ENCODE measurements at regions not wholly inside any gene's neighbourhood (a gene's known extent, or its start where the extent isn't known, plus 50 kb on each side); places are given as distances from the start of the nearest gene placed in this dataset.
"Not testable (repeated sequence)": the region's sequence is repeated elsewhere in the genome, so short reads cannot be mapped to it uniquely, and the experiment has no call there.

DNA sequence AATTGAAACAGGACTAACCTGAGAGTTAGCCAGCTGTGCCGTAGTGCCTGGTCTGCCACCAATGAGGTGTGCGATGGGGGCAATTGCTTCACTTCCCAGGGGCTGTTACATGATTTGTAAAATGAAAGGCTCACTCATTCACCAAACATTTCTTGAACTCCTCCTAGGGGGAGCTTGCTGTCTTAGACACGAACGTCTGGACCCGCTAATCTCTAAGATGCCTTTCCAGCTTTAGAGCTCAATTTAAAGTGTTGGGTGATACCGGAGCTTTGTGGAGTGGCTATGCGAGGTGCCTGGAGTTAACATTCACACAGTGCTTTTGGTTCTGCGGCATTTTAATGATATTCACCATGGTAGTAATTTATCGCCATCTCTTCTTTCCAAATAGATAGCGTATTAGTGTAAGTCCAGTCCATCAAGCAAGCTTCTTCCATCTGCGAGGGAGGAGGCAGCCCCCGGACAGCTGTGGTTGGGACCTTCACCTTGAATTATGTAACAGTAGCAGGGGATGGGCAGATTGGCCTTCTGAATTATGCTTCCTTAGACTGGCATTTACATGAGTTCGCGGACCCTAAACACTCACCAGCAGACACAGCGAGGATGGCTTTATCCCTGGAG is 179.9 kb downstream of the ADSS2 start:
- no peak for DNase-seq

GRCh38 chr1:244272471-244273261 is 179.0 kb downstream of the ADSS2 start:
- peak; percentile 72 to 75 for DNase-seq

- DNase-seq = no peak
Measured at GRCh38 chr1:244273262-244273844, 178.4 kb downstream of the ADSS2 start.

DNA sequence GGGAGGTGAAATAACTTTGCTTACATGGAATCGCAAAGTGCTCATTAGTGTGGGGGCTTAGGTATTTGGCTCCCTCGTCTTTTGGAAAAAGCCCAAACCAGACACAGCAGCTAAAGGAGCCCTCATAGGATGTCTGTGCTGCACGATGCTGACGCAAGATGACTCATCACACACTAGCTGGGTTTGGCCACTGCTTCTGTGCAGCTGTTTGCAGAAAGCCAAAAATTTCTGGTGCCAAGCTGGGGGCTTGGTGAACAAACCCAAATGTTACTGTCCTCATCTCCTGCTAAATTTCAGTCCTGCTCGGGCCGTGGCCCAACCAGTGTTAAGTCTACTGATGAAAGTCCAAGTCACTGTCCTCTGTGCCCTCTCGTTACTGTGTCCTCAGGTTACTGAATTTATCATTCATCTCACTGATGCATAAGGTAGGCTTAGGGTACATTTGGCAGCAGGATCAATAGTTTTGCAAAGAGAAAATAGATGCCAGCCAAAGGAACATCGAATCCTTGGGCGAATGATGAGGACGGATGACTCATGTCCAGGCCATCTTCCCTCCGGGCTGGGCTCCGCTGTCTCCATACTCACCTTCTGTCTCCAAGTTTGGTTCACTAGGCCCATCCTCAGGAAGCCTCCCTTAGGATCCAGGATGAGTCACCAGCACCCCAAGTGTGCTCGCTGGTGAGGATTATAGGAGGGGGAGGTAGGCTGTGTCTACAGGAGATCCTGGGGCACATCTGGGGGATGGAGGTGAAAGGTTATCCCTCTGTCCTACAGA is 177.7 kb downstream of the ADSS2 start:
- peak in 1 of 2 experiments; percentile 12 for DNase-seq

DNA sequence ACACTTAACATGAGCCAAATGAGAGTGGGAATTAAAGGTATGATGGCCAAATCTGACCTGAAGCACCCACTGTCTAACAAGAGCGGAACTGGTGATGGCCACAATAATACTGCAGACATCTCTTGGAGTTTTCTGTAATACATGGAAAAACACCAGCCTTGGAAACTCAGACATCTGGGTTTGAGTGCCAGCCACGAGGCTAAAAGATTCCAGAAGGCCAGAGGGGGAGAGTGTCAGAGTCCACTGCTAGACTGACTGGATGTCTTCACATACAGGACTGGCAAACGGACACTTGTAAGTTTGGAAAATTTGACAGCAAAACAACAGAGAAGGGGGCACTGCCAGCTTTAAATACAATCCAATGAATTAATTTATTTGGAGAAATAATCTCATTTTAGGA is 175.1 kb downstream of the ADSS2 start:
- DNase-seq = no peak

DNA sequence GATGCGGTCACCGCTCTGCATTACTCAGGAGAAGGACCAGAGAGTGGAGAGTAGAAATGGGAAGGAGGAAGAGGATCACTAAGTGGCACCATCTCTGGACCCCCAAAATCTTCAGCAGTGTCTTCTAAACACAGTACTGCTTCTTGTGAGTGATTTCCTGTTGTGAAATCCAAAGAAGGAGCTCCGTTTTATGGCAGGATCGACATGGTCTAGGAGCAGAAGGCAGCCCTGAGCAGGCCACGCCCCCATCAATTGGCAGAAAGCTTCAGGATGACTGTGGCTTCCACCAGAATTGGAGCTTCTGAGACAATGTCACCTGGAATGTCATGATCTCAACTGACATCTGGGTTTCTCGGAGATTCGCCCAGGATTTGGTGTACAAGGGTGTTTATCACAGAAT is 171.5 kb downstream of the ADSS2 start:
- DNase-seq = no peak

DNA sequence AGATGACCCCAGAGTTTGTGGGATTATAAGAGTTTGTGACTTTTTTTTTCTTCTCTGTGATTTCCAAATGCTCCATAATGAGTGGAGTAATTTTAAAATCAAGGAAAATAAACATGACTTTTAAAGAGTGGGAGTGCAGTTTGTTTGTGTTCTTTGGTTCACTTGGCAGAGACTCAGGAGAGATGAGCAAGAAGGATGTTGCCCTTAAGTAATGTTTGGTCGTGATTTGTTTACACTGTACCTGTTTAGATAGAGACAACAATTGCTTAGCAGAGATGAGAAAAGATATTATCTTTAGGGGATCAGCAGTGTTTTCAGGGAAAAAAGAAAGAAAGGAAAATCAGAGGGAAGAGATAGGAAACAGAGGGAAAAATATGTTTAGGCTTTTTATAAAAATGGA is 170.8 kb downstream of the ADSS2 start:
- DNase-seq = no peak

DNA sequence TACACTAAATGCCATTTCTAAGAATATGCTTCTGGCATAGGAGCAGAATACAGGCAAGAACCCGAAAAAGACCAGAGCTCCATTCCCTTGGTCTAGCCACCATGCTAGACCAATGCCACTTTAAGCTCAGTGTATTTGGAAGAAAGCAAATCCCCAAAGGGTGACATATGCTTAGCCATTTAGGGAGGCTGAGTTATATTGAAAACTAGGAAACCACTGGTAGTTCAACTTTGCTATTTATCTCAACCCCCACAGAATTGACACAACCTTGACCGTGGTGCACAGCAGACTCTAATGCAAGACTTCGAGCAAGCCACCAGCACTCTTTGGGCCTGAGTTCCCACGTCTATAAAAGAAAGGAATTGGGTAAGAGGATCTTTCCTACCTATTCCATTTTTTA is 167.9 kb downstream of the ADSS2 start:
- no peak for DNase-seq

DNA sequence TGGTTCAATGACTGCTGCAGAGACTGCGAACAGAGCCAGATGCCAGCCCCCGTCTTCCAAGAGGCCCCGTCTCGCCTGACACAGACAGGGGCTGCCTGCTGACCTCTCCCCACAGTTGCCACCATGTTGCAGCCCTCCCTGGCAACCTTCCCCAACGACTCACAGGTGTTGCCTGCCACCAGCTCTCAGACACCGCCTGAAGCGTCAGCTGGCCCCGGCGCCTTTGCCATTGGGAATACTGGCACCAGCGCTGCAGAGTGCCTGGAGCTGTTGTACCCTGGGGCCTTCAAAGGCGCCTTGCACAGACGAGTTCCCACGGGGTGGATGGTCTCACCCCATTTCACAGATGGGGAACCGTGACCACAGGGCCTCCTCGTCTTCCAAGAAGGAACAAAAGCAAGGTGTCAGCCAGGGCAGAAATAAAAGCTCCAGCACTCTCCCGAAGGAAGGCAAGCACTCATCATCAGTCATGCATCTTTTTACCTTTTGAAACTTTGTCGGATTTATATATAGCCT is 167.0 kb downstream of the ADSS2 start:
- DNase-seq = no peak

GRCh38 chr1:244286341-244286740 is 165.4 kb downstream of the ADSS2 start:
- DNase-seq = no peak

GRCh38 chr1:244287726-244288125 is 164.0 kb downstream of the ADSS2 start:
- DNase-seq = no peak

DNA sequence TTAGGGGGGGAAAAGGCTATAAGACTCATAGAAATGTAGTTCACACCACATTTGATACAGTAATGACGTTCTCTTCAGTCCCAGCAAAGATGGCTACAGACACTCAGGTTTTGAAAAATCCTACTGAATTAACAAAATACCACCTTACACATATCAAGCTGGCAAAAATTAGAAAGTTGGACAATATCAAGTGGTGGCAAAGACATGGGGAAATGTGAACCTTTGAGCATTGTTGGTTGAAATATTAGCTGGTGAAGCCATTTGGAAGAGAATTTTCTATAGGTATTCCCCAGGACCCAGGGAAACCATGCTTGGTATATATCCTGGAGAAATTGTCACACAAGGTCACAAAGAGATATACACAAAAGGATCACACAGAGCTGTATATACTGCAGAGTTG is 163.0 kb downstream of the ADSS2 start:
- DNase-seq = no peak

DNA sequence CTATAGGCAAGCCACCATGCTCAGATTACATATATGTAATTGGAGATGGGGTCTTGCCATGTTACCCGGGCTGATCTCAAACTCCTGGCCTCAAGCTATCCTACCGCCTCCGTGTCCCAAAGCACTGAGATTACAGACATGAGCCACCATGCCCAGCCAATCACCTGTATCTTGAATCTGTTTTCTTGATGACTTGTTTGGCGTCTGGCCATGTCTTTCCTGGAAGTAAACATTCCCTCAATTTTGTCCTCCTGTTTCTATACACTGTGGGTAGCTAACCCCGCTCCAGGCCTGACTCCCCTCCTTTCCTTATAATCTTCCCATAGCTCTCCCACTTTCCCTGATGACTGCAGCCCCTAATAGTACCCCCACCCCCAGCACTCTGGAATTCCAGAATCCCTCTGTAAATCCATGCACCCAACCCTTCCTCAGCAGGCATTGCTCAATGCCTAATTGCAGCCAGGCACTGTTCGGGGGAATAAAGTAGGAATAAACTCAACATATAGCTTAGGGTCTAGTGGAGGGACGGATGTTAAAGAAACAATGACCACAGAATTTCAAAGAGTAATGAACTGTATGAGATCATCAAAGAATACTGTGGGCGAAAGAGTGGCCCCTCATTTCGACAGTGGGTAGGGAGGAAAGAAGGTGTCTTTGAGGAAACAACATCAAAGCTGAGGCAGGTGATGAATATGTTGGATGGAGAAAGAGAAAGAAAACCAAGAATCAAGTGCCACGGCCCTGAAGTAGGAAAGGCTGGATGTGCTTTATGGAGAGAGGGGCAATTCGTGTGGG is 161.5 kb downstream of the ADSS2 start:
- DNase-seq = no peak

DNA sequence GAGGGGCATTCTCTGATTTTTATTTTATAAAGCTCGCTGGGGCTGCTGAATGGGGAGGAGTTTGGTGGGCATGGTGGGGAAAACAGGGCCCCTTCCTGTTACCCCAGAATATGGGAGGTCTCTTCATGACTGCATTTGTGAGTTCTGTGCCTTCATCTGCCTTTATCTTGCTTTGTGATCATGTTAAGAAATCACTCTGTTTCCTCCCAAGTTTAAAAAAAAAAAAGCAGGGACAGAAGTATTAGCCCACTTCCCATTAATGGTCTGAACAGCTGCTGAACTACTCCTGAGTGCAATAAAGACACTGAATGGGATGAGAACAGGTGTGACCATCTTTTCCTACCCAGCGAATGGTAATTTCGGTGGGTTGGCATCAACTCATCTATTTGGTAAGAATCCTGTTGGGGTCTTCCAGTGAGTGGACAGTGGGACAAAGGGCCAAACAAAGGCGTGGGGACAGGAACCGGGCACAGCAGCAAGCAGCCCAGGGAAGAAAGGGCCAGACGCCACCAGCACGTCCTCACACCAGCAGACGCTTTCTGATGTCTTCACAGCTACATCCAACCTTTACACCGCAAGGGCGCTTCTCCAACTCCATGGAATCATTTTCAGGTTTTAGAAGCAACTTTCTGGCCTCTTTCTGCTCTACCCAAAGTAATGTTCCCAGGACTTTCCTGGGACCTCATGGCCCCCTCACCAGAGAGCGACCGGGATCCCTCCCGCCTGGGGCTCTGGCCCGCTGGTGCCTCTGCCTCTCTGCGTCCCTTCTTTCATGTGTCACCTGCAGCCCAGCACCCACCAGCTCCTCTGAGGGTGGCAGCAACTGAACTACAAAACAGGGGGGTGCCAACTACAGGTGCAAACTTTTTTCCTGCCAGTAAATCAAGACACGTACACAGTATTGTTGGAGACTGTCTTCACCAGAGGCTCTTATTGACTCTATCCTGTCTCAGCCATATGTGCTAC is 160.2 kb downstream of the ADSS2 start:
- peak; percentile 36 to 41 for DNase-seq

DNA sequence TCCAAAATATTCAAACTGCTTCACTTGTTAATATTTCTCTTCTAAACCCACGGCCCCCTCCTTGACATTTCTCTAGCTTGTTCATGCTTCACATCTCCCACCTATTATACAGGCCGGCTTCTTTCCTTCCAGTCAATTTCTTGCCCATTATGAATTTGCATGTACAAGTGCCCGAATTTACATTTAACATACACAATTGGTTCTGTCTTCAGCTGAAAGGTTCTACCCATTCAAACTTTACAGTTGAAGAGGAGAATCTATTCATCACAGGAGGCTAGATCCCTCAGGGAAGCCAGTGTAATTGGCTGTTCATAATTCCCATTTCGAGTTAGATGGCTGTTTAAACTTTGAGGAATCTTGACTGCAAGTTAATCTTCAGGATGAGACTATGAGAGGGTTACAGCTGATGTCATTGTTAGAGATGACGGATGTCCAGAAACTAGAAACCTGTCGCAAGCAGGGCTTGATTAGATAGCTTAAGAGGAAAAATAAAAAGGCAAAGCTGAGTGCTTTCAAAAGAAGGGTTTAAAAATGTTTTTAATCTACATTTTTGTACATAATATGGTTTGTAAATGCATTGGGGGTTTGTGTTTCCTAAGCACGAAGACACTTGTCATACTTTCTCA is 157.0 kb downstream of the ADSS2 start:
- no peak for DNase-seq

DNA sequence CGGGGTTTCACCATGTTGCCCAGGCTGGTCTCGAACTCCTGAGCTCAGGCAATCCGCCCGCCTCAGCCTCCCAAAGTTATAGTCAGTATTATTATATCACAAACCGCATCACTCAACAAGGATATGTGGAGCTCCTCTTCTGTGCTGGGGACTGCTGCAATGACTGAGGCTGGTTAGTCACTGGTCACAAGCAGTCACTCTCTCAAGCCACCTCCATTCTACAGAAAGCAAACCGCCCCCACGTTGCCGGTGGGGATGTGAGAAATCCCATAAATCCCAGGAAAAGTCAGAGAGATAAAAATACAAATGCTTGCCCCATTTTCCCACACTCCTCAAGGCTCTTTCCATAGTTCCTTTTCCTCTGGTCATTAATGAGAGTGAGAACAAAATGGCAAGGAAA is 155.7 kb downstream of the ADSS2 start:
- DNase-seq = no peak

DNA sequence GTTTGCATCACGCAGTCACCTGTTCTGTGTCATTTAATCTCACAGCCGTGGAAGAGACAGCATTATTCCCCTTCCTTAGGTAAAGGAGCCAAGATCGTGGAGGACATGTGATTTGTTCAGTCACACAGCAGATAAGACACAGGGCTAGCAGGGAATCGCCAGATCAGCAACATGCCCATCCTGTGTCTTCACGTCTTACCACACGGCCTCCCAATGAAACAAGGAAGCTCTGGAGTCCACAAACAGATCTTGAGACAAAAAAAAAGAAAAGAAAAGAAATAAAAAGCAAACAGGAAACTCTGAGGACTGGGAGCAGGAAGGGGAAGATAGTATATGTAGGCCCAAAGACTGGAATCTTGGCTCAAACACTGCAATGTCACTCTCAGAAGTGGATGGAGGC is 155.3 kb downstream of the ADSS2 start:
- no peak for DNase-seq

DNA sequence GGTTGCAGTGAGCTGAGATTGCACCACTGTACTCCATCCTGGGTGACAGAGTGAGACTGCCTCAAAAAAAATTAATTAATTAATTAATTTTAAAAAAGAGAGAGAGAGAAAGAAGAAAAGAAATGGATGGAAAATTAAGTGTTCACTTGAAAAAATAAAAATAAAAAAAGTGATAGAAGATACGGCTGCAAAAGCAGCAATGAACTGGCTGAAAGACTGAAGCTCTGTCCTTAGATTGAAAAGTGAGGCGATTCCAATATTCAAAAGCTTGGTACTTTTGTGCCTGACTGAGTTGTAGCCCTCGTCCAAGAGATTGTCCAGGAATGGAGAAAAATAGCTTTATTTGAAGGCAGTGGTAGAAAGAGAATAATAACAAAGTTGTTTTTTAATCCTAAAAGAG is 154.6 kb downstream of the ADSS2 start:
- DNase-seq = no peak

DNA sequence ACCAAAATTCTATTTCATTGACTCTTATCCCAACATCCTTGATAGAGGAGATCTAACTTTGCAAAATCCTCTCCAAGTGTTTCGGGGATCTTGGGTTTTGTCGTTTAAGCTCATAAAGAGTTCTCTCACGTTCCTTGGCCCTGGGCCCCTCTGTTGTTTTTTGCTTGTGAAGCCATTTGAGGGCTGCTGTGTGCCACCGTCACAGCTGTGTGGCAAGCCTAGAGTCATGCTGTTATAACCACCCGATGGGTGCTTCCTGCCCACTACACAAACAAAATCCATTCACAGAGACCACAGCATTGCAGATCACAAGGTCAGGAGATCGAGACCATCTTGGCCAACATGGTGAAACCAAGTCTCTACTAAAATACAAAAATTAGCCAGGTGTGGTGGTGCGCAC is 154.1 kb downstream of the ADSS2 start:
- no peak for DNase-seq

DNA sequence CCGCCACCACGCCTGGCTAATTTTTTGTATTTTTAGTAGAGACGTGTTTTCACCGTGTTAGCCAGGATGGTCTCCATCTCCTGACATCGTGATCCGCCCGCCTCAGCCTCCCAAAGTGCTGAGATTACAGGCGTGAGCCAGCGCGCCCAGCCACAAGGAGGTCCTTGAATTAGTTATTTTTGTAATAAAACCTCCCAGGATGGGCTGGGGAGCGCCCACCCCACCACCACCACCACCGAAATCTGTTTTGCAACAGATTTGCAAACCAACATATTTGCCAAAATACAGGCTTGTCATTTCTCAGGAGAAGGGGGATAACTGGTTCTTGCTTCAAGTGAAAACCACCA is 151.7 kb downstream of the ADSS2 start:
- DNase-seq = not testable (repeated sequence)

- no peak for DNase-seq
Measured at GRCh38 chr1:244301595-244302130, 150.0 kb downstream of the ADSS2 start.

All from AML-193 (cell line).